ENCODE measurements at regions not wholly inside any gene's neighbourhood (a gene's known extent, or its start where the extent isn't known, plus 50 kb on each side); places are given as distances from the start of the nearest gene placed in this dataset.

DNA sequence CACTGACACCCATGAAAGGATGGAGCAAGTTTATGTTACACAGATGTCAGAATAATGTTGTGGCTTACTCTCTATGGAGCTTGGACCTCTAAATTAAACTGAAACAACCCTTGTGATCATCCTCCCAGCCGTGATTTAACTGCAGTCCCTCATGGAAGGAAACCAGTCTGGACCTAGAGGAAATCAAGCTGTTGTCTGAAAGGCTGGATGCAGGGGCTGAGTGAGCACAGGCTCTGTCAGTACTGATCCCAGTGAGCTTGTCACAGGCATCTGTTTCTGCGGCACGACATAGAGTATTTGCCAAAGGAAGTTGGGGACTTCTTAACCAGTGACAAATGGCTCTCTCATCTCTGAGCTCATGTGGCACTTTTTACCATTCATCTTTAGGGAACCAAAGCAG, 282.9 kb upstream of the MAP3K1 start:
- TF ChIP-seq ZC3H8 (IDR thresholded peaks at IDR 0.05): no peak
- no peak for TF ChIP-seq ZNF436 (CRISPR knock-in tag; IDR thresholded peaks at IDR 0.05)
- no peak for TF ChIP-seq ZNF197 (CRISPR knock-in tag; IDR thresholded peaks at IDR 0.05; ENCODE audit: low read depth)
- TF ChIP-seq, protein P1, sequence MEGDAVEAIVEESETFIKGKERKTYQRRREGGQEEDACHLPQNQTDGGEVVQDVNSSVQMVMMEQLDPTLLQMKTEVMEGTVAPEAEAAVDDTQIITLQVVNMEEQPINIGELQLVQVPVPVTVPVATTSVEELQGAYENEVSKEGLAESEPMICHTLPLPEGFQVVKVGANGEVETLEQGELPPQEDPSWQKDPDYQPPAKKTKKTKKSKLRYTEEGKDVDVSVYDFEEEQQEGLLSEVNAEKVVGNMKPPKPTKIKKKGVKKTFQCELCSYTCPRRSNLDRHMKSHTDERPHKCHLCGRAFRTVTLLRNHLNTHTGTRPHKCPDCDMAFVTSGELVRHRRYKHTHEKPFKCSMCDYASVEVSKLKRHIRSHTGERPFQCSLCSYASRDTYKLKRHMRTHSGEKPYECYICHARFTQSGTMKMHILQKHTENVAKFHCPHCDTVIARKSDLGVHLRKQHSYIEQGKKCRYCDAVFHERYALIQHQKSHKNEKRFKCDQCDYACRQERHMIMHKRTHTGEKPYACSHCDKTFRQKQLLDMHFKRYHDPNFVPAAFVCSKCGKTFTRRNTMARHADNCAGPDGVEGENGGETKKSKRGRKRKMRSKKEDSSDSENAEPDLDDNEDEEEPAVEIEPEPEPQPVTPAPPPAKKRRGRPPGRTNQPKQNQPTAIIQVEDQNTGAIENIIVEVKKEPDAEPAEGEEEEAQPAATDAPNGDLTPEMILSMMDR (IDR thresholded peaks at IDR 0.05 in 2 of 3, conservative IDR thresholded peaks at IDR 0.05 in 1 of 3; ENCODE audit: insufficient read depth in 2 of 3, low read depth in 1 of 3, low read length in 3 of 3): no peak
- TF ChIP-seq ZNF274 (IDR thresholded peaks at IDR 0.05; ENCODE audit: borderline replicate concordance, low read depth, low read length): no peak
- no peak for TF ChIP-seq HCFC1 (IDR thresholded peaks at IDR 0.05; ENCODE audit: low read depth, low read length)
- no peak for TF ChIP-seq MYC (IDR thresholded peaks at IDR 0.05; ENCODE audit: low read depth, low read length)
- no peak for TF ChIP-seq MYC (CRISPR knock-in tag; IDR thresholded peaks at IDR 0.05; ENCODE audit: borderline replicate concordance, low read depth)
- no peak for TF ChIP-seq HNRNPL (IDR thresholded peaks at IDR 0.05; ENCODE audit: low read depth, low read length)
- TF ChIP-seq, protein P2, sequence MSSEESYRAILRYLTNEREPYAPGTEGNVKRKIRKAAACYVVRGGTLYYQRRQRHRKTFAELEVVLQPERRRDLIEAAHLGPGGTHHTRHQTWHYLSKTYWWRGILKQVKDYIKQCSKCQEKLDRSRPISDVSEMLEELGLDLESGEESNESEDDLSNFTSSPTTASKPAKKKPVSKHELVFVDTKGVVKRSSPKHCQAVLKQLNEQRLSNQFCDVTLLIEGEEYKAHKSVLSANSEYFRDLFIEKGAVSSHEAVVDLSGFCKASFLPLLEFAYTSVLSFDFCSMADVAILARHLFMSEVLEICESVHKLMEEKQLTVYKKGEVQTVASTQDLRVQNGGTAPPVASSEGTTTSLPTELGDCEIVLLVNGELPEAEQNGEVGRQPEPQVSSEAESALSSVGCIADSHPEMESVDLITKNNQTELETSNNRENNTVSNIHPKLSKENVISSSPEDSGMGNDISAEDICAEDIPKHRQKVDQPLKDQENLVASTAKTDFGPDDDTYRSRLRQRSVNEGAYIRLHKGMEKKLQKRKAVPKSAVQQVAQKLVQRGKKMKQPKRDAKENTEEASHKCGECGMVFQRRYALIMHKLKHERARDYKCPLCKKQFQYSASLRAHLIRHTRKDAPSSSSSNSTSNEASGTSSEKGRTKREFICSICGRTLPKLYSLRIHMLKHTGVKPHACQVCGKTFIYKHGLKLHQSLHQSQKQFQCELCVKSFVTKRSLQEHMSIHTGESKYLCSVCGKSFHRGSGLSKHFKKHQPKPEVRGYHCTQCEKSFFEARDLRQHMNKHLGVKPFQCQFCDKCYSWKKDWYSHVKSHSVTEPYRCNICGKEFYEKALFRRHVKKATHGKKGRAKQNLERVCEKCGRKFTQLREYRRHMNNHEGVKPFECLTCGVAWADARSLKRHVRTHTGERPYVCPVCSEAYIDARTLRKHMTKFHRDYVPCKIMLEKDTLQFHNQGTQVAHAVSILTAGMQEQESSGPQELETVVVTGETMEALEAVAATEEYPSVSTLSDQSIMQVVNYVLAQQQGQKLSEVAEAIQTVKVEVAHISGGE (CRISPR knock-in tag; IDR thresholded peaks at IDR 0.05): no peak
- TF ChIP-seq, protein P3, sequence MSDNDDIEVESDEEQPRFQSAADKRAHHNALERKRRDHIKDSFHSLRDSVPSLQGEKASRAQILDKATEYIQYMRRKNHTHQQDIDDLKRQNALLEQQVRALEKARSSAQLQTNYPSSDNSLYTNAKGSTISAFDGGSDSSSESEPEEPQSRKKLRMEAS (CRISPR knock-in tag; IDR thresholded peaks at IDR 0.05): no peak
- TF ChIP-seq, protein P4, sequence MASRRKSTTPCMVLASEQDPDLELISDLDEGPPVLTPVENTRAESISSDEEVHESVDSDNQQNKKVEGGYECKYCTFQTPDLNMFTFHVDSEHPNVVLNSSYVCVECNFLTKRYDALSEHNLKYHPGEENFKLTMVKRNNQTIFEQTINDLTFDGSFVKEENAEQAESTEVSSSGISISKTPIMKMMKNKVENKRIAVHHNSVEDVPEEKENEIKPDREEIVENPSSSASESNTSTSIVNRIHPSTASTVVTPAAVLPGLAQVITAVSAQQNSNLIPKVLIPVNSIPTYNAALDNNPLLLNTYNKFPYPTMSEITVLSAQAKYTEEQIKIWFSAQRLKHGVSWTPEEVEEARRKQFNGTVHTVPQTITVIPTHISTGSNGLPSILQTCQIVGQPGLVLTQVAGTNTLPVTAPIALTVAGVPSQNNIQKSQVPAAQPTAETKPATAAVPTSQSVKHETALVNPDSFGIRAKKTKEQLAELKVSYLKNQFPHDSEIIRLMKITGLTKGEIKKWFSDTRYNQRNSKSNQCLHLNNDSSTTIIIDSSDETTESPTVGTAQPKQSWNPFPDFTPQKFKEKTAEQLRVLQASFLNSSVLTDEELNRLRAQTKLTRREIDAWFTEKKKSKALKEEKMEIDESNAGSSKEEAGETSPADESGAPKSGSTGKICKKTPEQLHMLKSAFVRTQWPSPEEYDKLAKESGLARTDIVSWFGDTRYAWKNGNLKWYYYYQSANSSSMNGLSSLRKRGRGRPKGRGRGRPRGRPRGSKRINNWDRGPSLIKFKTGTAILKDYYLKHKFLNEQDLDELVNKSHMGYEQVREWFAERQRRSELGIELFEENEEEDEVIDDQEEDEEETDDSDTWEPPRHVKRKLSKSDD (conservative IDR thresholded peaks at IDR 0.05; ENCODE audit: low read length): no peak

Measured in K562 (cell line).